Hepatocyte (in vitro differentiated cells): ENCODE measurements at regions not wholly inside any gene's neighbourhood (a gene's known extent, or its start where the extent isn't known, plus 50 kb on each side); places are given as distances from the start of the nearest gene placed in this dataset.

Experiments
- DNase-seq: peaks from one replicate; pipeline ENCODE4 v3.0.0-alpha.2; 2016; ENCODE audit warnings: low spot score
- H2AFZ ChIP-seq: fragments of 200-600 bp; sonication (generic); 2 replicates; pipeline ENCODE4 v1.6.0; 2016; ENCODE audit warnings: antibody characterized with exemption, mild to moderate bottlenecking
- H3K27ac ChIP-seq: fragments of 200-600 bp; sonication (generic); 2 replicates; pipeline ENCODE4 v1.5.1; 2016; ENCODE audit warnings: mild to moderate bottlenecking
- H3K27me3 ChIP-seq: fragments of 200-600 bp; sonication (generic); 2 replicates; pipeline ENCODE4 v1.6.1; 2016
- H3K36me3 ChIP-seq: fragments of 200-600 bp; sonication (generic); replicated peaks from 2 replicates; pipeline ENCODE4 v1.5.1; 2016; ENCODE audit warnings: low read depth; ENCODE audit not compliant: insufficient read depth
- H3K4me1 ChIP-seq: fragments of 200-600 bp; sonication (generic); 2 replicates; pipeline ENCODE4 v1.5.1; 2016; ENCODE audit warnings: mild to moderate bottlenecking, moderate library complexity; ENCODE audit not compliant: insufficient read depth
- H3K4me2 ChIP-seq: fragments of 200-600 bp; sonication (generic); 2 replicates; pipeline ENCODE4 v1.6.0; 2016
- H3K4me3 ChIP-seq: fragments of 200-600 bp; sonication (generic); 2 replicates; pipeline ENCODE4 v1.5.1; 2016; ENCODE audit warnings: mild to moderate bottlenecking
- H3K79me2 ChIP-seq: fragments of 200-600 bp; sonication (generic); 2 replicates; pipeline ENCODE4 v1.6.0; 2017; ENCODE audit warnings: mild to moderate bottlenecking
- H3K9me2 ChIP-seq: fragments of 200-600 bp; sonication (generic); replicated peaks from 2 replicates; pipeline ENCODE4 v1.6.0; 2017; ENCODE audit warnings: mild to moderate bottlenecking; ENCODE audit not compliant: insufficient read depth
- H3K9me3 ChIP-seq: fragments of 200-600 bp; sonication (generic); 2 replicates; pipeline ENCODE4 v1.5.1; 2016; ENCODE audit warnings: low read depth, mild to moderate bottlenecking
- H4K20me1 ChIP-seq: fragments of 200-600 bp; sonication (generic); 2 replicates; pipeline ENCODE4 v1.6.0; 2016; ENCODE audit warnings: mild to moderate bottlenecking; ENCODE audit not compliant: insufficient read depth, poor library complexity, severe bottlenecking
- CTCF ChIP-seq: fragments of 200-600 bp; sonication (generic); IDR thresholded peaks from 2 replicates; pipeline ENCODE4 v1.5.1; 2016; ENCODE audit warnings: antibody characterized with exemption, mild to moderate bottlenecking; ENCODE audit not compliant: poor library complexity
- EZH2 ChIP-seq: fragments of 200-600 bp; sonication (generic); IDR thresholded peaks from 2 replicates; pipeline ENCODE4 v1.6.1; 2016; ENCODE audit warnings: antibody characterized with exemption, mild to moderate bottlenecking, borderline replicate concordance
- EZH2phosphoT487 ChIP-seq: fragments of 200-600 bp; sonication (generic); IDR thresholded peaks from one replicate; pipeline ENCODE4 v1.6.1; 2018; ENCODE audit warnings: antibody characterized with exemption, mild to moderate bottlenecking, low read depth, moderate library complexity; ENCODE audit not compliant: unreplicated experiment, severe bottlenecking
- WGBS: methylation state at CpG from one replicate; pipeline ENCODE4 v1.1.6; 2016; ENCODE audit warnings: low lambda C conversion rate; ENCODE audit errors: missing lambda C conversion rate; 5-methylcytosine and 5-hydroxymethylcytosine counted together

- H4K20me1 ChIP-seq, result no peaks in the 10 kb centered on the region
- H3K9me2 ChIP-seq, result no peaks in the 10 kb centered on the region
- H3K27me3 ChIP-seq, result no peaks in the 10 kb centered on the region
- peaks cover 10% of the 10 kb centered on the region for H3K4me1 ChIP-seq
- no peaks in the 10 kb centered on the region for H3K79me2 ChIP-seq
- 83% methylated on average over 8 of the region's 8 CpGs for WGBS
- no peak for DNase-seq
- no peak overlapping the region for H3K27ac ChIP-seq
- H3K4me3 ChIP-seq, result no peak overlapping the region
- TF ChIP-seq CTCF (no peak), EZH2phosphoT487 (no peak), EZH2 (no peak)
- H2AFZ ChIP-seq, result no peak overlapping the region
- no peaks in the 10 kb centered on the region for H3K36me3 ChIP-seq
- H3K4me2 ChIP-seq, result no peak overlapping the region
- no peaks in the 10 kb centered on the region for H3K9me3 ChIP-seq
Observed at GRCh38 chr17:74016461-74016860, 187.0 kb upstream of the RPL38 start.

- no peaks in the 10 kb centered on the region for H3K36me3 ChIP-seq
- H3K9me2 ChIP-seq, result no peaks in the 10 kb centered on the region
- peaks cover 3% of the 10 kb centered on the region for H3K4me1 ChIP-seq
- no peak overlapping the region for H2AFZ ChIP-seq
- no peaks in the 10 kb centered on the region for H3K79me2 ChIP-seq
- no peak for DNase-seq
- WGBS, result 61% methylated on average over 8 of the region's 8 CpGs
- H4K20me1 ChIP-seq, result no peaks in the 10 kb centered on the region
- TF ChIP-seq EZH2, result no peak
- TF ChIP-seq EZH2phosphoT487, result no peak
- TF ChIP-seq CTCF, result no peak
- H3K9me3 ChIP-seq, result no peaks in the 10 kb centered on the region
- H3K27me3 ChIP-seq, result no peaks in the 10 kb centered on the region
- H3K4me2 ChIP-seq, result no peak overlapping the region
- no peak overlapping the region for H3K4me3 ChIP-seq
- no peak overlapping the region for H3K27ac ChIP-seq
Observed at GRCh38 chr17:74017466-74017865, 186.0 kb upstream of the RPL38 start.

- Histone ChIP-seq H3K4me3 (no peak overlapping the region), H3K9me3 (no peaks in the 10 kb centered on the region), H3K9me2 (no peaks in the 10 kb centered on the region), H2AFZ (no peak overlapping the region), H3K27me3 (no peaks in the 10 kb centered on the region), H3K36me3 (no peaks in the 10 kb centered on the region), H3K79me2 (no peaks in the 10 kb centered on the region), H3K4me2 (no peak overlapping the region), H3K4me1 (no peaks in the 10 kb centered on the region), H3K27ac (no peak overlapping the region), H4K20me1 (no peaks in the 10 kb centered on the region)
- WGBS, result 85% methylated on average over 4 of the region's 4 CpGs
- TF ChIP-seq CTCF, result no peak
- TF ChIP-seq EZH2phosphoT487, result no peak
- no peak for TF ChIP-seq EZH2
- no peak for DNase-seq
Observed at GRCh38 chr17:74018115-74018514, 185.4 kb upstream of the RPL38 start.

- Histone ChIP-seq H3K4me1 (no peaks in the 10 kb centered on the region), H4K20me1 (no peaks in the 10 kb centered on the region), H3K4me2 (no peak overlapping the region), H3K36me3 (no peaks in the 10 kb centered on the region), H3K27ac (no peak overlapping the region), H3K4me3 (no peak overlapping the region), H3K27me3 (no peaks in the 10 kb centered on the region), H3K79me2 (no peaks in the 10 kb centered on the region), H3K9me3 (no peaks in the 10 kb centered on the region), H2AFZ (no peak overlapping the region), H3K9me2 (no peaks in the 10 kb centered on the region)
- 91% methylated on average over 6 of the region's 6 CpGs for WGBS
- no peak for DNase-seq
- TF ChIP-seq EZH2 (no peak), CTCF (no peak), EZH2phosphoT487 (no peak)
Observed at GRCh38 chr17:74019271-74019670, 184.2 kb upstream of the RPL38 start.
